OCI-M1 (cell line): ENCODE measurements at regions not wholly inside any gene's neighbourhood (a gene's known extent, or its start where the extent isn't known, plus 50 kb on each side); places are given as distances from the start of the nearest gene placed in this dataset.
"Not testable (repeated sequence)": the region's sequence is repeated elsewhere in the genome, so short reads cannot be mapped to it uniquely, and the experiment has no call there.

ENCODE experiments used
- DNase-seq: peaks from one replicate; lab custom pipeline; 2025; lab: John Stamatoyannopoulos, UW

GRCh38 chr3:153268564-153269279, 106.7 kb downstream of the RAP2B start:
- DNase-seq, result no peak

- no peak for DNase-seq
Observed at GRCh38 chr3:153269730-153270129, 107.7 kb downstream of the RAP2B start.

GRCh38 chr3:153273217-153273616, 111.2 kb downstream of the RAP2B start:
- no peak for DNase-seq

GRCh38 chr3:153273767-153274435, 111.9 kb downstream of the RAP2B start:
- no peak for DNase-seq

- no peak for DNase-seq
Observed at GRCh38 chr3:153274561-153274960, 112.5 kb downstream of the RAP2B start.

- no peak for DNase-seq
Observed at GRCh38 chr3:153275514-153275913, 113.5 kb downstream of the RAP2B start.

GRCh38 chr3:153277029-153277428, 115.0 kb downstream of the RAP2B start:
- no peak for DNase-seq

- not testable (repeated sequence) for DNase-seq
Observed at GRCh38 chr3:153281236-153281997, 119.4 kb downstream of the RAP2B start.

GRCh38 chr3:153282355-153282754, 120.3 kb downstream of the RAP2B start:
- no peak for DNase-seq

GRCh38 chr3:153284282-153284938, 122.4 kb downstream of the RAP2B start:
- peak; percentile 77 for DNase-seq

GRCh38 chr3:153285194-153285641, 123.2 kb downstream of the RAP2B start:
- peak; percentile 45 for DNase-seq

GRCh38 chr3:153285982-153286381, 124.0 kb downstream of the RAP2B start:
- DNase-seq, result no peak

GRCh38 chr3:153287017-153287416, 125.0 kb downstream of the RAP2B start:
- DNase-seq, result no peak

- peak; percentile 83 for DNase-seq
Observed at GRCh38 chr3:153289334-153289808, 127.3 kb downstream of the RAP2B start.

- DNase-seq, result peak; percentile 31
Observed at GRCh38 chr3:153290268-153291015, 128.4 kb downstream of the RAP2B start.

GRCh38 chr3:153291059-153291685, 129.1 kb downstream of the RAP2B start:
- DNase-seq, result peak; percentile 67

- DNase-seq, result peak; percentile 56
Observed at GRCh38 chr3:153293265-153293664, 131.2 kb downstream of the RAP2B start.

GRCh38 chr3:153295901-153296300, 133.9 kb downstream of the RAP2B start:
- DNase-seq, result no peak

- DNase-seq, result no peak
Observed at GRCh38 chr3:153305189-153305588, 143.2 kb downstream of the RAP2B start.

- peak; percentile 22 for DNase-seq
Observed at GRCh38 chr3:153311541-153311940, 149.5 kb downstream of the RAP2B start.
